ENCODE measurements at regions not wholly inside any gene's neighbourhood (a gene's known extent, or its start where the extent isn't known, plus 50 kb on each side); places are given as distances from the start of the nearest gene placed in this dataset.
"Not testable (repeated sequence)": the region's sequence is repeated elsewhere in the genome, so short reads cannot be mapped to it uniquely, and the experiment has no call there.

- no peak for DNase-seq (ENCODE audit: insufficient read length, low spot score)
- TF ChIP-seq, protein P1, sequence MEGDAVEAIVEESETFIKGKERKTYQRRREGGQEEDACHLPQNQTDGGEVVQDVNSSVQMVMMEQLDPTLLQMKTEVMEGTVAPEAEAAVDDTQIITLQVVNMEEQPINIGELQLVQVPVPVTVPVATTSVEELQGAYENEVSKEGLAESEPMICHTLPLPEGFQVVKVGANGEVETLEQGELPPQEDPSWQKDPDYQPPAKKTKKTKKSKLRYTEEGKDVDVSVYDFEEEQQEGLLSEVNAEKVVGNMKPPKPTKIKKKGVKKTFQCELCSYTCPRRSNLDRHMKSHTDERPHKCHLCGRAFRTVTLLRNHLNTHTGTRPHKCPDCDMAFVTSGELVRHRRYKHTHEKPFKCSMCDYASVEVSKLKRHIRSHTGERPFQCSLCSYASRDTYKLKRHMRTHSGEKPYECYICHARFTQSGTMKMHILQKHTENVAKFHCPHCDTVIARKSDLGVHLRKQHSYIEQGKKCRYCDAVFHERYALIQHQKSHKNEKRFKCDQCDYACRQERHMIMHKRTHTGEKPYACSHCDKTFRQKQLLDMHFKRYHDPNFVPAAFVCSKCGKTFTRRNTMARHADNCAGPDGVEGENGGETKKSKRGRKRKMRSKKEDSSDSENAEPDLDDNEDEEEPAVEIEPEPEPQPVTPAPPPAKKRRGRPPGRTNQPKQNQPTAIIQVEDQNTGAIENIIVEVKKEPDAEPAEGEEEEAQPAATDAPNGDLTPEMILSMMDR (IDR thresholded peaks at IDR 0.05; ENCODE audit: insufficient read depth, missing control alignments), result no peak
- FAIRE-seq, result no peak
Observed at GRCh38 chr4:141870152-141870551, 233.8 kb downstream of the IL15 start.

- no peak for FAIRE-seq
- DNase-seq (ENCODE audit: insufficient read length, low spot score), result no peak
- TF ChIP-seq, protein P1 (IDR thresholded peaks at IDR 0.05; ENCODE audit: insufficient read depth, missing control alignments), result no peak
Observed at GRCh38 chr4:141871086-141871770, 234.8 kb downstream of the IL15 start.

DNA sequence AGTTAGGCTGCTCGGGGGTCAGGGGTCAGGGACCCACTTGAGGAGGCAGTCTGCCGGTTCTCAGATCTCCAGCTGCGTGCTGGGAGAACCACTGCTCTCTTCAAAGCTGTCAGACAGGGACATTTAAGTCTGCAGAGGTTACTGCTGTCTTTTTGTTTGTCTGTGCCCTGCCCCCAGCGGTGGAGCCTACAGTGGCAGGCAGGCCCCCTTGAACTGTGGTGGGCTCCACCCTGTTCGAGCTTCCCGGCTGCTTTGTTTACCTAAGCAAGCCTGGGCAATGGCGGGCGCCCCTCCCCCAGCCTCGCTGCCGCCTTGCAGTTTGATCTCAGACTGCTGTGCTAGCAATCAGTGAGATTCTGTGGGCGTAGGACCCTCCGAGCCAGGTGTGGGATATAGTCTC, 246.3 kb downstream of the IL15 start:
- FAIRE-seq; DNase-seq (ENCODE audit: insufficient read length, low spot score): not testable (repeated sequence)

DNA sequence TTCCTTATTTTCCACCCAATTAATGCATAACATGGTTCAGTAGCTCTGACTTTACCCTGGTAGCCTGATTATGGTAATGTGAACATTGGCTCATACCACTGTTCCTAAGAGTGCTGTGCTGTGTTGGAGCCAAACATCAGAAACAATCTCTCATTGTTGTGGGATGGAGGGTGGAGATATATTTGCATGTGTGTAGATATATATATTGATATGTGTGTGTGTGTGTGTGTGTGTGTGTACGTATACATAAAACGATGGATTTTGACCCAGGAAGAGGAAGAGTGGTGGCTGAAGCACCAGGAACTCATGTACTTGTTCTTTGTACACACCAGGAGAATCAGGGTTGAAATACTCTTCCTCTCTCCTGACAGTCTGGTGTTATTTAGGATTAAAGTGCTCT, 247.7 kb downstream of the IL15 start:
- DNase-seq (ENCODE audit: insufficient read length, low spot score), result no peak
- FAIRE-seq, result no peak
- TF ChIP-seq, protein P1 (IDR thresholded peaks at IDR 0.05; ENCODE audit: insufficient read depth, missing control alignments), result no peak

DNA sequence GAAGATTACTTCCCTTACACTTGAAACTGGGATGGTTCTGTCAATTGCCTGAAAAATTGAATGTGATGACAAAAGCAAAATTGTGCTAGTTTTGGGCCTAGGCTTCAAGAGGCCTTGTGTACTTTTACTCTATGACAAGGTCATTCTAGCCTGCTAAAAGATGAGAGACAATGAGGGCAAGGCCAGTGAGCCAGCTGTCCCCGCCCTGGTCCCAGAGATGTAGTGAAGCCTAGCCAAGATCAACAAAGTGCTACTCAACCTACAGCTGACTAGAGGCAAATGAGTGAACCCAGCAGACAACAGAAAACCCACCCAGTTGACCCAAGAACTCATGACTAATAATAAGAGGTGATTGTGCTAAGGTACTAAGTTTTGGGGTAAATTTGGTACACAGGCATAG, 248.7 kb downstream of the IL15 start:
- TF ChIP-seq, protein P1 (IDR thresholded peaks at IDR 0.05; ENCODE audit: insufficient read depth, missing control alignments), result no peak
- FAIRE-seq, result no peak
- no peak for DNase-seq (ENCODE audit: insufficient read length, low spot score)

GRCh38 chr4:141890279-141890678, 253.9 kb downstream of the IL15 start:
- DNase-seq (ENCODE audit: insufficient read length, low spot score) (no peak), FAIRE-seq (no peak)
- TF ChIP-seq, protein P1 (IDR thresholded peaks at IDR 0.05; ENCODE audit: insufficient read depth, missing control alignments), result no peak

DNA sequence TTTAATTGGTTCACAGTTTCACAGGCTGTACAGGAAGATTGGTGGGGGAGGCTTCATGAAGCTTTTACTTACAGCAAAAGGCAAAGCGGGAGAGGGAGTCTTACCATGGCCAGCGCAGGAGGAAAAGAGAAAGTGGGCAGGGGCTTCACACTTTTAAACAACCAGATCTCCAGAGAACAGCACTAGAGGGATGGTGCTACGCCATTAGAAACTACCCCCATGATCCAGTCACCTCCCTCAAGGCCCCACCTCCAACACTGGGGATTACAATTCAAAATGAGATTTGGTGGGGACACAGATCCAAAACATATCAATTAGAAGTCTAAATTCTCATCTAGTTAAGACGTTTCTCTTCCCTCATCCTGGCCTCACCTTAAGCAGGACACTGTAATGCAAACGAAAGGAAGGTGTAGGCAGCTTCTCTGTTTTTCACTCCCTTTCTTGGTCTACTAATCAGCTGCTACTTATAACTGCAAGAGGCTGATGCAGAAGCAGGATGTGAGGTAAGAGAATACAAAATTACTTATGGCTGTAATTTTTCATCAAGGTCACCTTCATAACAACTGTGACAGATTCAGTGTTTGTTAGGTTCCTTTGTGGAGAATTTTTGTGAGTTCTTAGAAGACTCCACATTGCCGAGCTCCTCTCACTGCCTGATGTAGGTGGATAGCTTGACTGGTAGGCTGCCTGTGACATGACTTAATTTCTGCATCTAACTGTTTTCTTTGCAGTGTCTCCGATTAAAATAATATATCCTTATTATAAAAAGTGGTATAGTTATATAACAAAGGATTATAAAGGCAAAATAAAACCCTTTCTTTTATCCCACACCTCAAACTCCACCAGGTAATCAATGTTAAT, 255.1 kb downstream of the IL15 start:
- DNase-seq (ENCODE audit: insufficient read length, low spot score) (no peak), FAIRE-seq (no peak)
- TF ChIP-seq, protein P1 (IDR thresholded peaks at IDR 0.05; ENCODE audit: insufficient read depth, missing control alignments), result no peak

All from D721Med (cell line).